HG02981 (cell line): ENCODE measurements at regions not wholly inside any gene's neighbourhood (a gene's known extent, or its start where the extent isn't known, plus 50 kb on each side); places are given as distances from the start of the nearest gene placed in this dataset.

ENCODE experiments used
- ATAC-seq: cut with Tn5 transposase; IDR thresholded peaks from one replicate; pipeline ENCODE4 v1.9.1; 2021; ENCODE audit warnings: mild to moderate bottlenecking, moderate library complexity; ENCODE audit not compliant: unreplicated experiment

- no peak for ATAC-seq
Observed at GRCh38 chr3:176933704-176934103, 263.6 kb downstream of the TBL1XR1 start.

GRCh38 chr3:176932433-176932832 lies 264.8 kb downstream of the TBL1XR1 start:
- ATAC-seq, result no peak

GRCh38 chr3:176931991-176932390 lies 265.3 kb downstream of the TBL1XR1 start:
- no peak for ATAC-seq

- ATAC-seq, result no peak
Observed at GRCh38 chr3:176930942-176931341, 266.3 kb downstream of the TBL1XR1 start.

- ATAC-seq, result no peak
Observed at GRCh38 chr3:176928582-176928931, 268.7 kb downstream of the TBL1XR1 start.

GRCh38 chr3:176927706-176928581 lies 269.3 kb downstream of the TBL1XR1 start:
- no peak for ATAC-seq

- ATAC-seq, result no peak
Observed at GRCh38 chr3:176927280-176927679, 270.0 kb downstream of the TBL1XR1 start.

GRCh38 chr3:176926688-176927087 lies 270.6 kb downstream of the TBL1XR1 start:
- no peak for ATAC-seq

GRCh38 chr3:176926034-176926433 lies 271.2 kb downstream of the TBL1XR1 start:
- no peak for ATAC-seq

GRCh38 chr3:176920766-176921160 lies 276.5 kb downstream of the TBL1XR1 start:
- no peak for ATAC-seq

GRCh38 chr3:176919836-176920765 lies 277.2 kb downstream of the TBL1XR1 start:
- no peak for ATAC-seq

GRCh38 chr3:176916777-176917176 lies 280.5 kb downstream of the TBL1XR1 start:
- no peak for ATAC-seq

- ATAC-seq, result no peak
Observed at GRCh38 chr3:176914764-176915163, 282.5 kb downstream of the TBL1XR1 start.

GRCh38 chr3:176911579-176911978 lies 285.7 kb downstream of the TBL1XR1 start:
- ATAC-seq, result no peak

GRCh38 chr3:176909044-176909443 lies 288.2 kb downstream of the TBL1XR1 start:
- ATAC-seq, result no peak

GRCh38 chr3:176906046-176906905 lies 291.0 kb downstream of the TBL1XR1 start:
- ATAC-seq, result no peak

GRCh38 chr3:176905331-176905730 lies 292.0 kb downstream of the TBL1XR1 start:
- ATAC-seq, result no peak

- ATAC-seq, result no peak
Observed at GRCh38 chr3:176904506-176904905, 292.8 kb downstream of the TBL1XR1 start.

- ATAC-seq, result no peak
Observed at GRCh38 chr3:176896640-176897039, 300.6 kb downstream of the TBL1XR1 start.

- no peak for ATAC-seq
Observed at GRCh38 chr3:176896165-176896564, 301.1 kb downstream of the TBL1XR1 start.

- no peak for ATAC-seq
Observed at GRCh38 chr3:176879710-176880109, 317.6 kb downstream of the TBL1XR1 start.
